T47D (cell line): ENCODE measurements at regions not wholly inside any gene's neighbourhood (a gene's known extent, or its start where the extent isn't known, plus 50 kb on each side); places are given as distances from the start of the nearest gene placed in this dataset.
"Not testable (repeated sequence)": the region's sequence is repeated elsewhere in the genome, so short reads cannot be mapped to it uniquely, and the experiment has no call there.

ENCODE experiments used
- DNase-seq, 2 experiments: peaks; one replicate each; pipeline versions ENCODE4 v3.0.0 to v3.0.0-alpha.2; 2011 to 2012; ENCODE audit warnings: low read depth in 1 of 2, low spot score in 1 of 2
- JUND ChIP-seq: IDR thresholded peaks from 2 replicates; pipeline ENCODE4 v1.6.1; 2012; ENCODE audit warnings: low read depth
- in situ Hi-C: cut with HindIII; loops from 2 replicates; pipeline ENCODE4 v1.10.0; 2016; ENCODE audit warnings: low sequenced_read_pairs, low pct_unique_long_range_greater_than_20kb

GRCh38 chr20:54848262-54848661 lies 372.9 kb downstream of the DOK5 start:
- in situ Hi-C loops, result no loop called here
- no peak for DNase-seq
- TF ChIP-seq JUND, result no peak

GRCh38 chr20:54846948-54847347 lies 371.6 kb downstream of the DOK5 start:
- DNase-seq, result no peak
- in situ Hi-C loops, result no loop called here

GRCh38 chr20:54844346-54844745 lies 369.0 kb downstream of the DOK5 start:
- TF ChIP-seq JUND, result no peak
- no peak for DNase-seq
- in situ Hi-C loops, result no loop called here

More at GRCh38 chr20:54846948-54847347, 371.6 kb downstream of the DOK5 start:
- TF ChIP-seq JUND, result no peak

- in situ Hi-C loops, result no loop called here
- no peak for TF ChIP-seq JUND
- no peak for DNase-seq
Measured at GRCh38 chr20:54843865-54844264, 368.5 kb downstream of the DOK5 start.

GRCh38 chr20:54843431-54843830 lies 368.0 kb downstream of the DOK5 start:
- no peak for DNase-seq
- no peak for TF ChIP-seq JUND
- in situ Hi-C loops, result no loop called here

GRCh38 chr20:54839224-54839623 lies 363.8 kb downstream of the DOK5 start:
- DNase-seq, result no peak
- in situ Hi-C loops, result no loop called here
- TF ChIP-seq JUND, result no peak

- no peak for TF ChIP-seq JUND
- DNase-seq, result no peak
- in situ Hi-C loops, result no loop called here
Measured at GRCh38 chr20:54837226-54837625, 361.8 kb downstream of the DOK5 start.

- in situ Hi-C loops, result no loop called here
- DNase-seq, result no peak
- no peak for TF ChIP-seq JUND
Measured at GRCh38 chr20:54822386-54822785, 347.0 kb downstream of the DOK5 start.

GRCh38 chr20:54820392-54820791 lies 345.0 kb downstream of the DOK5 start:
- in situ Hi-C loops, result no loop called here
- DNase-seq, result no peak
- TF ChIP-seq JUND, result no peak

- in situ Hi-C loops, result no loop called here
- DNase-seq, result no peak
- TF ChIP-seq JUND, result no peak
Measured at GRCh38 chr20:54806462-54806861, 331.1 kb downstream of the DOK5 start.

GRCh38 chr20:54794874-54795273 lies 319.5 kb downstream of the DOK5 start:
- DNase-seq, result no peak
- in situ Hi-C loops, result no loop called here
- TF ChIP-seq JUND, result no peak

GRCh38 chr20:54794110-54794509 lies 318.7 kb downstream of the DOK5 start:
- no peak for TF ChIP-seq JUND

GRCh38 chr20:54793291-54793992 lies 318.0 kb downstream of the DOK5 start:
- TF ChIP-seq JUND, result no peak
- no peak for DNase-seq
- in situ Hi-C loops, result no loop called here

More at GRCh38 chr20:54794110-54794509, 318.7 kb downstream of the DOK5 start:
- in situ Hi-C loops, result no loop called here
- DNase-seq, result no peak

- in situ Hi-C loops, result no loop called here
Measured at GRCh38 chr20:54792688-54793087, 317.3 kb downstream of the DOK5 start.

GRCh38 chr20:54788260-54788659 lies 312.9 kb downstream of the DOK5 start:
- DNase-seq, in situ Hi-C loops: not testable (repeated sequence)

More at GRCh38 chr20:54792688-54793087, 317.3 kb downstream of the DOK5 start:
- no peak for DNase-seq
- no peak for TF ChIP-seq JUND

GRCh38 chr20:54782758-54783157 lies 307.4 kb downstream of the DOK5 start:
- in situ Hi-C loops, DNase-seq: not testable (repeated sequence)
